Neural cell (in vitro differentiated cells): ENCODE measurements at regions not wholly inside any gene's neighbourhood (a gene's known extent, or its start where the extent isn't known, plus 50 kb on each side); places are given as distances from the start of the nearest gene placed in this dataset.

Source experiments
- H2AFZ ChIP-seq: fragments of 200-600, 300-800 bp; sonication (generic), shearing (Covaris generic); 2 replicates; pipeline ENCODE4 v1.6.0; 2014; ENCODE audit warnings: low read depth, mild to moderate bottlenecking, antibody characterized with exemption, low read length, moderate library complexity
- H3F3A ChIP-seq: fragments of 200-600 bp; shearing (Covaris generic); 2 replicates; pipeline ENCODE4 v1.6.1; 2016; ENCODE audit warnings: mild to moderate bottlenecking, moderate library complexity, mixed read lengths, antibody characterized with exemption, low read length; ENCODE audit not compliant: insufficient read depth, poor library complexity, severe bottlenecking
- H3K27ac ChIP-seq: fragments of 200-600, 300-800 bp; sonication (generic), shearing (Covaris generic); 2 replicates; pipeline ENCODE4 v1.5.1; 2014; ENCODE audit warnings: mild to moderate bottlenecking, low read length, moderate library complexity
- H3K27me3 ChIP-seq: fragments of 300-800, 200-600 bp; sonication (generic), shearing (Covaris generic); 2 replicates; pipeline ENCODE4 v1.6.0; 2014; ENCODE audit warnings: mild to moderate bottlenecking, low read depth, low read length, moderate library complexity; ENCODE audit not compliant: insufficient read depth
- H3K36me3 ChIP-seq: fragments of 300-800, 200-600 bp; sonication (generic), shearing (Covaris generic); 2 replicates; pipeline ENCODE4 v1.5.1; 2014; ENCODE audit warnings: mild to moderate bottlenecking, antibody characterized with exemption, low read length, moderate library complexity; ENCODE audit not compliant: insufficient read depth
- H3K4me2 ChIP-seq: fragments of 300-800, 200-600 bp; sonication (generic), shearing (Covaris generic); 2 replicates; pipeline ENCODE4 v1.6.0; 2014; ENCODE audit warnings: mild to moderate bottlenecking, low read length
- H3K4me3 ChIP-seq: fragments of 300-800, 200-600 bp; sonication (generic), shearing (Covaris generic); 2 replicates; pipeline ENCODE4 v1.5.1; 2014; ENCODE audit warnings: mild to moderate bottlenecking, low read length, moderate library complexity
- H3K79me2 ChIP-seq: fragments of 200-600 bp; shearing (Covaris generic); replicated peaks from 2 replicates; pipeline ENCODE4 v1.6.0; 2014; ENCODE audit warnings: mild to moderate bottlenecking, low read length, moderate library complexity; ENCODE audit not compliant: insufficient read depth
- H3K9ac ChIP-seq: fragments of 300-800, 200-600 bp; sonication (generic), shearing (Covaris generic); 2 replicates; pipeline ENCODE4 v1.6.1; 2016; ENCODE audit warnings: mild to moderate bottlenecking, low read length, mixed read lengths
- H3K9me2 ChIP-seq: fragments of 200-600 bp; shearing (Covaris generic); 2 replicates; pipeline ENCODE4 v1.6.1; 2016; ENCODE audit warnings: mild to moderate bottlenecking, low read length, mixed read lengths; ENCODE audit not compliant: insufficient read depth
- H3K9me3 ChIP-seq: fragments of 200-600, 300-800 bp; sonication (generic), shearing (Covaris generic); 2 replicates; pipeline ENCODE4 v1.6.1; 2016; ENCODE audit warnings: mild to moderate bottlenecking, mixed run types, low read length, moderate library complexity, mixed read lengths
- H4K20me1 ChIP-seq: fragments of 200-600 bp; shearing (Covaris generic); 2 replicates; pipeline ENCODE4 v1.6.1; 2016; ENCODE audit warnings: mild to moderate bottlenecking, mixed run types; ENCODE audit not compliant: insufficient read depth
- EP300 ChIP-seq: fragments of 450-650 bp; conservative IDR thresholded peaks from 2 replicates; pipeline ENCODE4 v1.6.1; 2014; ENCODE audit warnings: antibody characterized with exemption, mild to moderate bottlenecking, moderate library complexity; ENCODE audit not compliant: poor library complexity, severe bottlenecking
- EZH2 ChIP-seq: fragments of 200-600, 300-800 bp; shearing (Covaris generic), sonication (generic); IDR thresholded peaks from 2 replicates; pipeline ENCODE4 v1.6.1; 2014; ENCODE audit warnings: antibody characterized with exemption, low read length, borderline replicate concordance, mild to moderate bottlenecking; ENCODE audit not compliant: insufficient read depth, poor library complexity, severe bottlenecking
- MXI1 ChIP-seq: fragments of 450-650 bp; conservative IDR thresholded peaks from 2 replicates; pipeline ENCODE4 v1.6.1; 2014; ENCODE audit warnings: antibody characterized with exemption, mild to moderate bottlenecking; ENCODE audit not compliant: poor library complexity, severe bottlenecking
- POLR2AphosphoS5 ChIP-seq: IDR thresholded peaks from 2 replicates; pipeline ENCODE4 v1.6.1; 2012
- RAD21 ChIP-seq: fragments of 450-650 bp; conservative IDR thresholded peaks from 2 replicates; pipeline ENCODE4 v1.6.1; 2014; ENCODE audit warnings: antibody characterized with exemption, mild to moderate bottlenecking, moderate library complexity
- SMC3 ChIP-seq: fragments of 450-650 bp; conservative IDR thresholded peaks from 2 replicates; pipeline ENCODE4 v1.6.1; 2014; ENCODE audit warnings: antibody characterized with exemption, mild to moderate bottlenecking, moderate library complexity; ENCODE audit not compliant: poor library complexity
- TAF1 ChIP-seq: IDR thresholded peaks from 2 replicates; pipeline ENCODE4 v1.6.1; 2012; ENCODE audit warnings: low read depth
- TF ChIP-seq, protein P1 (sequence below): fragments of 450-650 bp; IDR thresholded peaks from 2 replicates; pipeline ENCODE4 v1.5.1; 2014; ENCODE audit warnings: antibody characterized with exemption, mild to moderate bottlenecking, moderate library complexity; ENCODE audit not compliant: poor library complexity, severe bottlenecking
- TF ChIP-seq, protein P2 (sequence below): IDR thresholded peaks from 2 replicates; pipeline ENCODE4 v1.6.1; 2012; ENCODE audit warnings: borderline replicate concordance

DNA sequence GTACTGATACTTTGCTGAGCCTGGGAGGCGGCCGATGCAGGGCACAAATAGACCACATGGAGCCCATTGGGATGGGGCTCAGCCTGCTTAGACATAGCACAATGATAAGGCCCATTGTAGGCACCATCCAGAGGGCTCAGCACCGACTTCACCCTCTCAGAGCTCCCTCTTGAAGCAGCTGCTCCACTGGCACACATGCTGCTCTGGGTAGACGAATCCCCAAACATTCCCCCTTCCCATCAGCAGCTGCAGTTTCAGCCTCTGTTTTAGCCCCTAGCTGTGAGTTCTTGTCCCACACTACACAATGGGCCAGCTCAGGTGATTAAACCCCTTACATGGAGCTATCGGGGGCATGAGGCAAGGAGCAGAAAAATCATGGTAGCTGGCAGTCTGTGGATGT lies 174.1 kb downstream of the RGS9 start:
- Histone ChIP-seq H3K79me2 (no peaks in the 10 kb centered on the region), H2AFZ (no peak overlapping the region), H3K27me3 (no peaks in the 10 kb centered on the region), H3F3A (no peaks in the 10 kb centered on the region), H4K20me1 (no peaks in the 10 kb centered on the region), H3K36me3 (no peaks in the 10 kb centered on the region), H3K4me3 (no peak overlapping the region), H3K4me2 (no peak overlapping the region), H3K27ac (no peak overlapping the region), H3K9me3 (no peaks in the 10 kb centered on the region), H3K9ac (no peak overlapping the region), H3K9me2 (no peaks in the 10 kb centered on the region)
- TF ChIP-seq, protein P1, sequence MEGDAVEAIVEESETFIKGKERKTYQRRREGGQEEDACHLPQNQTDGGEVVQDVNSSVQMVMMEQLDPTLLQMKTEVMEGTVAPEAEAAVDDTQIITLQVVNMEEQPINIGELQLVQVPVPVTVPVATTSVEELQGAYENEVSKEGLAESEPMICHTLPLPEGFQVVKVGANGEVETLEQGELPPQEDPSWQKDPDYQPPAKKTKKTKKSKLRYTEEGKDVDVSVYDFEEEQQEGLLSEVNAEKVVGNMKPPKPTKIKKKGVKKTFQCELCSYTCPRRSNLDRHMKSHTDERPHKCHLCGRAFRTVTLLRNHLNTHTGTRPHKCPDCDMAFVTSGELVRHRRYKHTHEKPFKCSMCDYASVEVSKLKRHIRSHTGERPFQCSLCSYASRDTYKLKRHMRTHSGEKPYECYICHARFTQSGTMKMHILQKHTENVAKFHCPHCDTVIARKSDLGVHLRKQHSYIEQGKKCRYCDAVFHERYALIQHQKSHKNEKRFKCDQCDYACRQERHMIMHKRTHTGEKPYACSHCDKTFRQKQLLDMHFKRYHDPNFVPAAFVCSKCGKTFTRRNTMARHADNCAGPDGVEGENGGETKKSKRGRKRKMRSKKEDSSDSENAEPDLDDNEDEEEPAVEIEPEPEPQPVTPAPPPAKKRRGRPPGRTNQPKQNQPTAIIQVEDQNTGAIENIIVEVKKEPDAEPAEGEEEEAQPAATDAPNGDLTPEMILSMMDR, result no peak
- TF ChIP-seq RAD21, result no peak
- no peak for TF ChIP-seq TAF1
- TF ChIP-seq EZH2, result no peak
- TF ChIP-seq SMC3, result no peak
- no peak for TF ChIP-seq MXI1
- TF ChIP-seq, protein P2, sequence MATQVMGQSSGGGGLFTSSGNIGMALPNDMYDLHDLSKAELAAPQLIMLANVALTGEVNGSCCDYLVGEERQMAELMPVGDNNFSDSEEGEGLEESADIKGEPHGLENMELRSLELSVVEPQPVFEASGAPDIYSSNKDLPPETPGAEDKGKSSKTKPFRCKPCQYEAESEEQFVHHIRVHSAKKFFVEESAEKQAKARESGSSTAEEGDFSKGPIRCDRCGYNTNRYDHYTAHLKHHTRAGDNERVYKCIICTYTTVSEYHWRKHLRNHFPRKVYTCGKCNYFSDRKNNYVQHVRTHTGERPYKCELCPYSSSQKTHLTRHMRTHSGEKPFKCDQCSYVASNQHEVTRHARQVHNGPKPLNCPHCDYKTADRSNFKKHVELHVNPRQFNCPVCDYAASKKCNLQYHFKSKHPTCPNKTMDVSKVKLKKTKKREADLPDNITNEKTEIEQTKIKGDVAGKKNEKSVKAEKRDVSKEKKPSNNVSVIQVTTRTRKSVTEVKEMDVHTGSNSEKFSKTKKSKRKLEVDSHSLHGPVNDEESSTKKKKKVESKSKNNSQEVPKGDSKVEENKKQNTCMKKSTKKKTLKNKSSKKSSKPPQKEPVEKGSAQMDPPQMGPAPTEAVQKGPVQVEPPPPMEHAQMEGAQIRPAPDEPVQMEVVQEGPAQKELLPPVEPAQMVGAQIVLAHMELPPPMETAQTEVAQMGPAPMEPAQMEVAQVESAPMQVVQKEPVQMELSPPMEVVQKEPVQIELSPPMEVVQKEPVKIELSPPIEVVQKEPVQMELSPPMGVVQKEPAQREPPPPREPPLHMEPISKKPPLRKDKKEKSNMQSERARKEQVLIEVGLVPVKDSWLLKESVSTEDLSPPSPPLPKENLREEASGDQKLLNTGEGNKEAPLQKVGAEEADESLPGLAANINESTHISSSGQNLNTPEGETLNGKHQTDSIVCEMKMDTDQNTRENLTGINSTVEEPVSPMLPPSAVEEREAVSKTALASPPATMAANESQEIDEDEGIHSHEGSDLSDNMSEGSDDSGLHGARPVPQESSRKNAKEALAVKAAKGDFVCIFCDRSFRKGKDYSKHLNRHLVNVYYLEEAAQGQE, result no peak
- TF ChIP-seq POLR2AphosphoS5, result no peak
- TF ChIP-seq EP300, result no peak

DNA sequence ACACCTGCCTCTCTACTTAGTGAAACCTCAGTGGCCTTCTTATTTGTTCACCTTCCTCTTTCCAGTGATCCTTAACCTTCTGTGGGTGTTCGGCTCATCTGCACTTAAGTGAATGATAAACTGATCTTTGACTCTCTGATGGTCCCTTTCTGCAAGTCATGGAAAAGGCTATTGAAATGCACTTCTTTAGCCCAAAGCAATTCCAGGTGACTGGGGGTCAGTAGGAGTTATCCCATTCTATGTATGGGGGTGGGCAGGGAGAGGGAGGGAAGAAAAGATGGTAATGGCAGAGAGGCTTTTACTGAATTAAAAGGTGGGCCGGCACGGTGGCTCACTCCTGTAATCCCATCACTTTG lies 170.8 kb downstream of the RGS9 start:
- Histone ChIP-seq H3K27me3 (no peaks in the 10 kb centered on the region), H3K27ac (no peak overlapping the region), H3K4me2 (no peak overlapping the region), H2AFZ (no peak overlapping the region), H3K36me3 (no peaks in the 10 kb centered on the region), H3K9ac (no peak overlapping the region), H3F3A (no peaks in the 10 kb centered on the region), H3K79me2 (no peaks in the 10 kb centered on the region), H3K9me2 (no peaks in the 10 kb centered on the region), H3K9me3 (no peaks in the 10 kb centered on the region), H4K20me1 (no peaks in the 10 kb centered on the region), H3K4me3 (no peak overlapping the region)
- TF ChIP-seq TAF1 (no peak), POLR2AphosphoS5 (no peak), EZH2 (no peak), MXI1 (no peak), RAD21 (no peak)
- TF ChIP-seq, protein P2, result no peak
